HG03196 (cell line): ENCODE measurements at regions not wholly inside any gene's neighbourhood (a gene's known extent, or its start where the extent isn't known, plus 50 kb on each side); places are given as distances from the start of the nearest gene placed in this dataset.
A peak's percentile ranks its signal among the peaks of the same experiment; 100 is the strongest.

Experiments used
- ATAC-seq: cut with Tn5 transposase; IDR thresholded peaks from one replicate; pipeline ENCODE4 v1.9.1; 2021; ENCODE audit not compliant: unreplicated experiment

DNA sequence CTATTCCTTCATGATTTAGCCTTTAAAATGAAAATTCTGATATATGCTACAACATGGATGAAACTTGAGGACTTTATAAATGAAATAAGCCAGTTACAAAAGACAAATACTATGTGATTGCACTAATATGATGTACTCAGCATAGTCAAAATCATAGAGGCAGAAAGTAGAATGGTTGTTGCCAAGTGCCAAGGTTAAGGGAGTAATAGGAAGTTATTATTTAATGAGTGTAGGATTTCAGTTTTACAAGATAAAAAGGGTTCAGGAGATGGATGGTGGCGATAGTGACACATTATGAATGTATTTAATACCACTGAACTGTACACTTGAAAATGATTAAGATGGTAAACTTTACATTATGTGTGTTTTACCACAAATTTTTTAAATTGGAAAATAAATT, 73.1 kb upstream of the FMN2 start:
- ATAC-seq = no peak

DNA sequence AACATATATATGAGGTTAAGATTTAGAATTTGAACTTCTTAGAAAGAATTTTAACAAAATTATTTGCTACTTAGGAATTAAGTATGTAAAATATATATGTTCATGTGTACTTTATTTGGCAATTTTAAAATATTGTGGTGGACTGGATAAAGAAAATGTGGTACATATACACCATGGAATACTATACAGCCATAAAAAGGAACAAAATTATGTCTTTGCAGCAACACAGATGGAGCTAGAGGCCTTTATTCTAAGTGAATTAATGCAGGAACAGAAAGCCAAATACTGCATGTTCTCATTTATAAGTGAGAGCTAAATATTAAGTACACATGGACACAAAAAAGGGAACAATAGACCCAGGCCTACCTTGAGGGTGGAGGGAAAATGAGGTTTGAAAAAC, 72.2 kb upstream of the FMN2 start:
- ATAC-seq = no peak

DNA sequence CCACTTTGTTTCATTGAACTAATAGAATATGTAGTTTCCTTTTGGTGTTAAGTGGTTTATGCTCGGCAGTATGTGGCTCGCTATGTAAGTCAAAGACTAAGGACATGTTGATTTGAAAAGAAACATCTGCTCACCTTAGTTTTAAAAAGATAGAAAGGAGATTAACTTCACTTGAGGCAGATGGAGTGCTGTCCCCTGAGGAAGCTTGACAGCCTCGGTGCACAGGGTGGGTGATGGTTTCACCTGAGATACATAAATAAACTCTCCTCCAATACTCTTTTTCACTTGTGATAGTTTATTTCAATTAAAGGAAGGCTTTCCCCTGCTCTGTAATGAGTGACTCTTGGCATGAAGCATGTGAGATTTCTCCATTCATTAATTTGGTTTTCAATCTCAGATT, 70.8 kb upstream of the FMN2 start:
- ATAC-seq = no peak

- ATAC-seq = no peak
Observed at GRCh38 chr1:240021709-240022108, 70.0 kb upstream of the FMN2 start.

- ATAC-seq = peak; percentile 83
Observed at GRCh38 chr1:240027059-240027462, 64.6 kb upstream of the FMN2 start.

DNA sequence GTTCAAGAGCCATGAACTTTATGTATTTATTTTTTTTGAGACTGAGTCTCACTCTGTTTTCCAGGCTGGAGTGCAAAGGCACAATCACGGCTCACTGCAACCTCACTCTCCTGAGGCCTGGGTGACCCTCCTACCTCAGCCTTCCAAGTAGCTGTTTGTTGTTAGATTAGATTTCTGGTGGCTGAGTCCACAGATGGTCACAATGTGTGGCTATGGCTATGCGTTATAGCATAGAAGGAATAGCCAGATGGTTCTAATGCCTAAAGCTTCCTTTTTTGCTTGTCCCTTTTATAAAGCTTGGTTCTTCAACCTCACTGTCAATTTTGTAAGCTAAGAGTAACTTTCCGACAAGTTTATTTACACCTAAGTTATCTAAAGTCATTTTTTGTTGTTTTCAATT, 62.3 kb upstream of the FMN2 start:
- ATAC-seq = no peak

- no peak for ATAC-seq
Observed at GRCh38 chr1:240030236-240030635, 61.4 kb upstream of the FMN2 start.

GRCh38 chr1:240031009-240031408, 60.7 kb upstream of the FMN2 start:
- no peak for ATAC-seq

DNA sequence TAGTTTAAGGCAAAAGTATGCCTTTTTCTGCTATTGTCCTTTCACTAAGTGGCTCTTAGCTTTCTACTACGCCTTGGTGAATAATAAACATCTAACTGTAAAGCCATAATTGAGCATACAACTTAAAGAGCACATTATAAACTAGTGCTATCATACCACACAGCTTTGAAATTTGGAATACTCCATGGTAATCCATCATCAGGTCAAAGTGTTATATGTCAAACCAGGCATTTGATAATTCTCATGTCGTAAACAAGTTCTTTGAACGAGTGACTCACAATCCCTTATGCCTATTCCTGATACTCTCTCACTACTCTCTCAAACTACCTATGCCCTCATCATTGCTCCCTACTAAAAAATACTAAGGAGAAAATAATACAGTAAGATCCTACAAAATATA, 60.3 kb upstream of the FMN2 start:
- ATAC-seq = no peak

GRCh38 chr1:240033406-240033805, 58.3 kb upstream of the FMN2 start:
- ATAC-seq = no peak

GRCh38 chr1:240036526-240036925, 55.2 kb upstream of the FMN2 start:
- ATAC-seq = no peak
